GM12878 (cell line): ENCODE measurements at regions not wholly inside any gene's neighbourhood (a gene's known extent, or its start where the extent isn't known, plus 50 kb on each side); places are given as distances from the start of the nearest gene placed in this dataset.

Experiments
- ATAC-seq: fragments of 200-7000 bp; cut with Tn5 transposase; 3 replicates; pipeline ENCODE4 v1.9.1; 2020; ENCODE audit warnings: mild to moderate bottlenecking, moderate library complexity
- BruUV-seq: library from RNA; stranded (reverse); fragments of 400-500 nt; replicated peaks from 2 replicates; lab custom pipeline; 2021; lab: Mats Ljungman, UMichigan
- CTCF ChIA-PET: fragments of 300-600 bp; sonication (Branson Sonifier 250); formaldehyde crosslinking; extraction: SDS; loops from one replicate; lab custom pipeline; 2021; ENCODE audit warnings: inconsistent platforms; lab: Yijun Ruan, JAX
- POLR2A ChIA-PET: fragments of 350-600 bp; formaldehyde crosslinking; extraction: SDS; loops from one replicate; lab custom pipeline; 2021; ENCODE audit warnings: inconsistent platforms; lab: Charles Lee
- RAD21 ChIA-PET: fragments of 300-600 bp; sonication (Branson Sonifier 250); formaldehyde crosslinking; loops from one replicate; lab custom pipeline; 2023; ENCODE audit warnings: antibody characterized with exemption; ENCODE audit not compliant: unreplicated experiment; lab: Charles Lee
- SMC1A ChIA-PET: fragments of 300-600 bp; sonication (Branson Sonifier 250); formaldehyde crosslinking; loops from one replicate; lab custom pipeline; 2023; ENCODE audit not compliant: unreplicated experiment, uncharacterized antibody; lab: Charles Lee
- DNase-seq: peaks from one replicate; pipeline ENCODE4 v3.0.0-alpha.2; 2011; ENCODE audit warnings: low read depth, low spot score
- FAIRE-seq: peaks from 3 replicates; lab custom pipeline; 2011; peaks lifted over from hg19 to GRCh38; lab: Jason Lieb, UNC
- H2AFZ ChIP-seq: 2 replicates; pipeline ENCODE4 v1.6.0; 2011; ENCODE audit warnings: low read depth, low read length, control low read depth; ENCODE audit not compliant: control insufficient read depth
- H3K27ac ChIP-seq: 2 replicates; pipeline ENCODE4 v1.5.1; 2011; ENCODE audit warnings: control low read depth; ENCODE audit not compliant: control insufficient read depth, insufficient read depth
- H3K27me3 ChIP-seq, 2 experiments: replicated peaks in 1 of 2; 2 replicates each; pipeline versions ENCODE4 v1.6.0 to v1.6.1; 2011; ENCODE audit warnings: low read length in 1 of 2; ENCODE audit not compliant: control insufficient read depth in 2 of 2, insufficient read depth in 2 of 2
- H3K36me3 ChIP-seq, 2 experiments: 2 replicates each; pipeline ENCODE4 v1.5.1; 2011; ENCODE audit warnings: low read length in 1 of 2; ENCODE audit not compliant: control insufficient read depth in 2 of 2, insufficient read depth in 2 of 2
- H3K4me1 ChIP-seq: 2 replicates; pipeline ENCODE4 v1.6.1; 2011; ENCODE audit warnings: mild to moderate bottlenecking, low read length, moderate library complexity, mixed read lengths; ENCODE audit not compliant: control insufficient read depth, insufficient read depth
- H3K4me2 ChIP-seq: 2 replicates; pipeline ENCODE4 v1.6.0; 2011; ENCODE audit warnings: control low read depth; ENCODE audit not compliant: control insufficient read depth, insufficient read depth
- H3K4me3 ChIP-seq: fragments of 200-600 bp; sonication (generic); 2 replicates; pipeline ENCODE4 v1.5.1; 2016
- H3K79me2 ChIP-seq: 2 replicates; pipeline ENCODE4 v1.6.0; 2011; ENCODE audit warnings: low read length; ENCODE audit not compliant: control insufficient read depth, insufficient read depth
- H3K9ac ChIP-seq: 2 replicates; pipeline ENCODE4 v1.8.0; 2011; ENCODE audit warnings: low read length, control low read depth, mixed read lengths; ENCODE audit not compliant: control insufficient read depth, insufficient read depth
- H3K9me3 ChIP-seq: replicated peaks from 3 replicates; pipeline ENCODE4 v1.5.1; 2011; ENCODE audit warnings: mild to moderate bottlenecking, low read length; ENCODE audit not compliant: control insufficient read depth, insufficient read depth
- H4K20me1 ChIP-seq: 2 replicates; pipeline ENCODE4 v1.6.0; 2011; ENCODE audit not compliant: control insufficient read depth, insufficient read depth
- CTCF ChIP-seq, 3 experiments: IDR thresholded peaks in 2 of 3; conservative IDR thresholded peaks in 1 of 3; 2 replicates each; pipeline ENCODE4 v1.5.1; 2011; ENCODE audit warnings: low read depth in 3 of 3, low read length in 3 of 3, mild to moderate bottlenecking in 3 of 3, control low read depth in 2 of 3, moderate library complexity in 2 of 3, inconsistent platforms in 1 of 3, mixed read lengths in 1 of 3; ENCODE audit not compliant: control insufficient read depth in 2 of 3, insufficient read depth in 1 of 3; ENCODE audit errors: extremely low read depth in 1 of 3
- NFXL1 ChIP-seq: fragments of 450-650 bp; IDR thresholded peaks from 2 replicates; pipeline ENCODE4 v1.6.1; 2017; ENCODE audit warnings: antibody characterized with exemption, mild to moderate bottlenecking, borderline replicate concordance
- RAD21 ChIP-seq: IDR thresholded peaks from 2 replicates; pipeline ENCODE4 v1.6.1; 2011; ENCODE audit warnings: mild to moderate bottlenecking, low read depth, low read length, moderate library complexity; ENCODE audit not compliant: insufficient read depth
- RB1 ChIP-seq: fragments of 450-650 bp; formaldehyde crosslinking; IDR thresholded peaks from 2 replicates; pipeline ENCODE4 v1.6.1; 2017; ENCODE audit warnings: mild to moderate bottlenecking, borderline replicate concordance
- RELA ChIP-seq: fragments of 450-650 bp; IDR thresholded peaks from 2 replicates; pipeline ENCODE4 v1.8.0; 2014; ENCODE audit warnings: borderline replicate concordance; ENCODE audit not compliant: partially characterized antibody
- RFX5 ChIP-seq: IDR thresholded peaks from 2 replicates; pipeline ENCODE4 v1.6.1; 2011; ENCODE audit warnings: low read depth, low read length, improper control_type of control experiment
- SKIL ChIP-seq: fragments of 450-650 bp; IDR thresholded peaks from 2 replicates; pipeline ENCODE4 v1.6.1; 2017; ENCODE audit warnings: mild to moderate bottlenecking, low read depth, inconsistent platforms; ENCODE audit not compliant: poor library complexity, severe bottlenecking
- SMARCA5 ChIP-seq: fragments of 450-650 bp; IDR thresholded peaks from 2 replicates; pipeline ENCODE4 v1.6.1; 2017; ENCODE audit warnings: mild to moderate bottlenecking
- SMC3 ChIP-seq: IDR thresholded peaks from 2 replicates; pipeline ENCODE4 v1.6.1; 2011; ENCODE audit warnings: low read length, improper control_type of control experiment, borderline replicate concordance
- WGBS: methylation state at CpG from one replicate; pipeline ENCODE4 v1.1.6; 2016; ENCODE audit warnings: low lambda C conversion rate; ENCODE audit not compliant: insufficient replicate concordance, insufficient coverage; ENCODE audit errors: missing lambda C conversion rate; 5-methylcytosine and 5-hydroxymethylcytosine counted together
- in situ Hi-C: fragments of 300-500 bp; cut with MboI; formaldehyde crosslinking; loops from 9 replicates; pipeline ENCODE4 v1.14.3; 2018; ENCODE audit warnings: mixed read lengths
- intact Hi-C: fragments of 100-400 bp; cut with micrococcal nuclease; formaldehyde crosslinking; loops from one replicate; pipeline ENCODE4 v1.14.2; 2022; ENCODE audit not compliant: unreplicated experiment

GRCh38 chr3:18758047-18758704, 333.0 kb upstream of the SATB1 start:
- ChIA-PET POLR2A (interaction anchor here (0.9 kb wide), 1 partner anchor 210 kb away, joined by 3 read pairs; no protein-coding TSS in a partner anchor), RAD21 (interaction anchor here (0.7 to 3.9 kb wide), 10 partner anchors 10 to 369 kb away, joined by 3 to 48 read pairs (median 4); no protein-coding TSS in a partner anchor), CTCF (interaction anchor here (0.6 to 3.8 kb wide), 39 partner anchors 11 to 864 kb away, joined by 3 to 99 read pairs (median 3); no protein-coding TSS in a partner anchor), SMC1A (interaction anchor here (0.6 to 5.0 kb wide), 18 partner anchors 7 to 666 kb away, joined by 3 to 61 read pairs (median 4); no protein-coding TSS in a partner anchor)
- Histone ChIP-seq H3K4me2 (no peak overlapping the region), H3K27me3 (no peaks in the 10 kb centered on the region; a peak in 2 of 4 replicates), H3K79me2 (no peaks in the 10 kb centered on the region), H3K9me3 (no peaks in the 10 kb centered on the region), H3K9ac (no peak overlapping the region), H3K4me1 (no peaks in the 10 kb centered on the region), H3K27ac (no peak overlapping the region), H3K4me3 (no peak overlapping the region), H2AFZ (no peak overlapping the region), H3K36me3 (no peaks in the 10 kb centered on the region), H4K20me1 (no peaks in the 10 kb centered on the region)
- BruUV-seq: no TSS peak
- peak; percentile 76 to 85 (median 76) for TF ChIP-seq CTCF (IDR thresholded peaks at IDR 0.05 in 2 of 3, conservative IDR thresholded peaks at IDR 0.05 in 1 of 3; ENCODE audit: control insufficient read depth in 2 of 3, extremely low read depth in 1 of 3, insufficient read depth in 1 of 3, low read depth in 3 of 3, low read length in 3 of 3)
- peak; percentile 16 for TF ChIP-seq RELA
- 0 out of 2 replicates have a peak, but pooled peaks have one; percentile 28 for TF ChIP-seq SMARCA5
- peak; percentile 76 for TF ChIP-seq SMC3
- no peak for TF ChIP-seq RFX5
- peak; percentile 64; the same call in 1 of the 2 replicates for TF ChIP-seq RB1
- peak; percentile 32 for TF ChIP-seq SKIL
- TF ChIP-seq NFXL1: no peak
- TF ChIP-seq RAD21: peak; percentile 90
- ATAC-seq (peak; percentile 97), FAIRE-seq (peak; percentile 82), DNase-seq (peak; percentile 28)
- 50% methylated on average over 4 of the region's 4 CpGs for WGBS
- intact Hi-C loops: loop anchor here (1.0 to 5.0 kb wide), 2 partner anchors 86 to 199 kb away; no protein-coding TSS in a partner anchor
- in situ Hi-C loops: loop anchor here (5.0 kb wide), 1 partner anchor 196 kb away; no protein-coding TSS in a partner anchor
